ENCODE measurements at regions not wholly inside any gene's neighbourhood (a gene's known extent, or its start where the extent isn't known, plus 50 kb on each side); places are given as distances from the start of the nearest gene placed in this dataset.

- no peak for DNase-seq (ENCODE audit: low read depth)
Observed at GRCh38 chr17:79201536-79202227, 127.1 kb downstream of the ENGASE start.

- DNase-seq (ENCODE audit: low read depth), result no peak
Observed at GRCh38 chr17:79201119-79201518, 126.5 kb downstream of the ENGASE start.

- no peak for DNase-seq (ENCODE audit: low read depth)
Observed at GRCh38 chr17:79196913-79197312, 122.3 kb downstream of the ENGASE start.

- no peak for DNase-seq (ENCODE audit: low read depth)
Observed at GRCh38 chr17:79192503-79193351, 118.1 kb downstream of the ENGASE start.

DNA sequence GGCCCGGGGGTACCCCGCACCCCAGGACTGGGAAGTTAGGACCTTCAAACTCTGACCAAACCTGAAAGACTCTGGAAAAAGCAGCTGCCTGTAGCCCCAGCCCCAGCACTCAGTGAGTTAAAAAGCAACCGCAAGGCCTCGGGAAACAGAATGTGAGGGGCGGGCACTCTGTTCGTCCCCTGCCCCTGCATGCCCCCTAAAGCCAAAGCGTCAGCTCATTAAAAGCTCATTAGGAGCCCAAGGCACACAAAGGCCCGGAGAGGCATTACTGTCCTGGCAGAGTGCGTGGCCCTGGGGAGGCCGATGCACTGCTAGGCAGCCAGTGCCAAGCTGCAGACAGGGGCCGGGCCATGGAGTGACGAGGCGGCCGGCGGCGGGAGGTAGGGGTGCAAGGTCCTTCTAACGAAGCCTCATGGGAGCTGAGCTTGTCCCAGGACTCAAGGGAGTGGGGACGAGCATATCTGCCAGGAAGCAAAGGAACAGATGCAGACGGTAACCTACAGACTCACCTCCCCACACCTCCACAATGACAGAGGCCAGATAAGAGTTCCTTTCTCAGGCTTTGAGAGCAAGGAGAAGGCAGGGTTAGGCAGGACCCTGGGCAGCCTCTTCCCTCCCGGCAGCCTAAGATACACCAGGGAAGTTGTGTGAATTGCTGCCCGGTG is 116.8 kb downstream of the ENGASE start:
- DNase-seq (ENCODE audit: low read depth), result no peak

GRCh38 chr17:79189305-79189704 is 114.7 kb downstream of the ENGASE start:
- no peak for DNase-seq (ENCODE audit: low read depth)

GRCh38 chr17:79188685-79189084 is 114.1 kb downstream of the ENGASE start:
- DNase-seq (ENCODE audit: low read depth), result no peak

GRCh38 chr17:79188048-79188447 is 113.4 kb downstream of the ENGASE start:
- DNase-seq (ENCODE audit: low read depth), result no peak

GRCh38 chr17:79187186-79187585 is 112.6 kb downstream of the ENGASE start:
- DNase-seq (ENCODE audit: low read depth), result no peak

DNA sequence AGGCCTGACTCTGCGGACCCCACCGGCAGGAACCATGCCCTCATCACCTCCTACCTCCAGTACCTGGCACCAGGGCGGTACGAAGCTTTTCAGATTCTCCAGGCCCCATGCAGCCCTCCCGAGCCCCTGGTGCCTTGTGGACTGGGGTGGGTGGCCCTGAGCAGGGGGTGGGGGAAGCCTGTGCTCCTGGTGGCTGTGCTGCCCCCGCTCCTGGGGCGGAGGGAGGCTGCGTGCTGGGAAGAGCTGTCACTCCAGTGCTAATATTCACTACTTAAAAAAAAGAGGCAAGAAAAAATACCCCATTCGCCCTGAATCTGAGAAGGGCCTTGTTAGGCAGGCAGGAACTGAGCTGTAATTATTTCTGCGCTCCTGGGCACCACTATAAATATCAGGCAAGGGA is 111.8 kb downstream of the ENGASE start:
- DNase-seq (ENCODE audit: low read depth), result no peak

GRCh38 chr17:79185671-79186070 is 111.0 kb downstream of the ENGASE start:
- no peak for DNase-seq (ENCODE audit: low read depth)

DNA sequence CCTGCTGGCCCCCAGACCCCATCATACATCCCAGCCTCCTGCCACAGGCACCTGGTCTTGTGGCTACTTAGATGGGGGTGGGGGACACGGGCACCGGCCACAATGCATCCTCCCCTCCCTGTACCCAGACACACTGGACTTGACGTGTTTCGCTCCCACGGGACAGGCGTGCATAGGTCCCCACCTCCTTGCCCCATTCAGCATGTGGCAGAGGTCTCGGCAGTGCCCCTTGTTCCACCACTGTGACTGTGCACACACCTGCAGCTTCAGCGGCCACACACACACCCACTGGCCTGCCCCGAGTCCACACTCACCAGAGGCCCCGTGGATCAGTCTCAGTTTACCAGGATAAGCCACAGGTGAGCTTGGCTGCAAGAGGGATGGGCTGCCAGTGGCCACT is 109.6 kb downstream of the ENGASE start:
- no peak for DNase-seq (ENCODE audit: low read depth)

GRCh38 chr17:79183293-79184158 is 108.9 kb downstream of the ENGASE start:
- DNase-seq (ENCODE audit: low read depth), result no peak

- no peak for DNase-seq (ENCODE audit: low read depth)
Observed at GRCh38 chr17:79183043-79183292, 108.3 kb downstream of the ENGASE start.

- DNase-seq (ENCODE audit: low read depth), result no peak
Observed at GRCh38 chr17:79182176-79183042, 107.8 kb downstream of the ENGASE start.

DNA sequence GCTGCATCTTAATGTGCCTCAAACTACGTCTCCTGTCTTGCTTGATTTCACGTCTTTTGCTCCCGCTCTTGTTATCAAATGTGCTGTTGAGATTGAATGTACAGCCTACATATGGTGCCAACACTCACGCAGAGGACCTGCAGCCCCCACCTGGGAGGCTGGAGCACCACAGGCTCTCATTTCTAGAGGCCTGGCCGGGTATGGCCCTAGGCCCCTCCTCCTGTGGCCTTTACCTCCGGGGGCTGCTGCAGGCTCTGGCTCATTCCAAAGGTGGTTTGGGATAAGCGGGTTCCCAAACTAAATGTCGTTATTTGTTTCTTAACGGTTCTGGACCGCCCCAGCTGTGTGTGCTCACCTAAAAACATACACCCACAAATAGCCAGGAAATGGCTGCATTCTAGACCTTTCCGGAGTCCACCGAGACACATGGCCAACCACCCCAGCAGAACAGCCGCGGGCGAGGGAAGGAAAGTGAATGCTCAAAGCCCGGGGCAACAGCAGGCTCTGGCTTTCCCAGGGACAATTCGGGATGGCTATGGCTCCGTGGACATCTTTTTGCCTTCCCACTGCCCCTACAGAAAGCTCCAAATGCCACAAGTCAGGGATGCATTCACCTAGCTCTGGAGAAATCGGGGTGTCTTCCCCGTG is 105.9 kb downstream of the ENGASE start:
- DNase-seq (ENCODE audit: low read depth), result no peak

GRCh38 chr17:79179334-79179733 is 104.7 kb downstream of the ENGASE start:
- no peak for DNase-seq (ENCODE audit: low read depth)

- no peak for DNase-seq (ENCODE audit: low read depth)
Observed at GRCh38 chr17:79177877-79178276, 103.3 kb downstream of the ENGASE start.

- DNase-seq (ENCODE audit: low read depth), result no peak
Observed at GRCh38 chr17:79176792-79177601, 102.4 kb downstream of the ENGASE start.

All from activated T-helper 9 cell treated with anti-CD3 and anti-CD28 coated beads, Interleukin-2, amount 50 U/mL, for 16 hours (primary cell).